Stomach (tissue), 8 donors: ENCODE measurements at regions not wholly inside any gene's neighbourhood (a gene's known extent, or its start where the extent isn't known, plus 50 kb on each side); places are given as distances from the start of the nearest gene placed in this dataset.
"Not testable (repeated sequence)": the region's sequence is repeated elsewhere in the genome, so short reads cannot be mapped to it uniquely, and the experiment has no call there.

Experiments
- DNase-seq, 2 donors: peaks; one replicate each; pipeline versions ENCODE4 v3.0.0 to v3.0.0-alpha.2; 2013 to 2019
- H3K27ac ChIP-seq, 5 donors: fragments of 200-600 bp in 4 of 5; sonication (generic) in 4 of 5; one replicate each; pipeline ENCODE4 v1.5.1; 2013 to 2019; ENCODE audit warnings: mild to moderate bottlenecking in 1 of 5, moderate library complexity in 1 of 5
- H3K27me3 ChIP-seq, 3 donors: fragments of 200-600 bp; sonication (generic); one replicate each; pipeline ENCODE4 v1.5.1; 2017 to 2019; ENCODE audit warnings: mixed run types in 1 of 3
- H3K36me3 ChIP-seq, 4 donors: fragments of 200-600 bp; sonication (generic); 1 replicate in 3 of 4; 2 replicates in 1 of 4; pipeline ENCODE4 v1.5.1; 2016 to 2019
- H3K4me1 ChIP-seq, 4 donors: fragments of 200-600 bp; sonication (generic); one replicate each; pipeline ENCODE4 v1.5.1; 2016 to 2019
- H3K4me3 ChIP-seq, 4 donors: fragments of 200-600 bp; sonication (generic) in 3 of 4; one replicate each; pipeline ENCODE4 v1.5.1; 2016 to 2019; ENCODE audit warnings: mild to moderate bottlenecking in 1 of 4
- H3K9me3 ChIP-seq, 4 donors: fragments of 200-600 bp; sonication (generic); one replicate each; pipeline ENCODE4 v1.5.1; 2016 to 2019
- EP300 ChIP-seq: sonication (generic); formaldehyde crosslinking; IDR thresholded peaks from one replicate; pipeline ENCODE4 v1.6.1; 2017; ENCODE audit warnings: antibody characterized with exemption
- POLR2A ChIP-seq, 4 donors: fragments of 450-650 bp; IDR thresholded peaks; one replicate each; pipeline ENCODE4 v1.6.1; 2016; ENCODE audit warnings: antibody characterized with exemption in 4 of 4, control low read depth in 2 of 4, mild to moderate bottlenecking in 1 of 4, moderate library complexity in 1 of 4
- POLR2AphosphoS5 ChIP-seq, 3 donors: sonication (generic); formaldehyde crosslinking; IDR thresholded peaks; one replicate each; pipeline ENCODE4 v1.6.1; 2016; ENCODE audit warnings: antibody characterized with exemption in 3 of 3
- WGBS, 5 donors: extraction: QIAGEN DNeasy Blood & Tissue Kit in 3 of 5; methylation state at CpG; one replicate each; pipeline versions ENCODE4 v1.1.5 to v1.1.7; 2013 to 2018; 5-methylcytosine and 5-hydroxymethylcytosine counted together
- intact Hi-C: fragments of 100-400 bp; cut with DNase I; formaldehyde crosslinking; loops from one replicate; pipeline ENCODE4 v1.15.1; 2023; ENCODE audit warnings: low total_unique reads
- TF ChIP-seq, protein P1 (sequence below), 7 experiments: fragments of 450-650 bp in 4 of 7; fragments of 200-600 bp in 3 of 7; sonication (generic) in 3 of 7; IDR thresholded peaks; one replicate each; pipeline ENCODE4 v1.5.1; 2016 to 2019; ENCODE audit warnings: antibody characterized with exemption in 7 of 7, control low read depth in 2 of 7, mild to moderate bottlenecking in 1 of 7
- donor health status: healthy with polysubstance abuse.
- donor health status: Bipolar disorder and iron deficiency.
- donor health status: healthy.

DNA sequence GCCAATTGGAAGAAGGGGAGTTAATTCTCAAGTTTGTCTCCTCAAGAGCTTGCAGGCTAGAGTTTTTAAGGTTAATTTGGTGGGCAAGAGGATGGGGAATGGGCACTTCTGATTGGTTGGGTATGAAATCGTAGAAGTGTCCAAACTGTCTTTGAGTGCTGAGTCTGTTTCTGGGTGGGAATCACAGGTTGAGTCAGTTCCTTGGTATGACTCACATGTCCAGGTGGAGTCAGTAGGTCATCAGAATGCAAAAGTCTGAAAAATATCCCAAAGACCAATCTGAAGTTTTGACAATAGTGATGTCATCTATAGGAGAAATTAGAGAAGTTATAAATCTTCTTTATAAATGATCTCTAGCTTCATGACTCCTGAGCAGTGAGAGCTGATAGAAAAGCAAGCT is 1252.2 kb downstream of the REEP3 start:
- 77 to 97% (median 94%) methylated on average over 1 of the region's 1 CpG for WGBS, 5 donors
- Histone ChIP-seq H3K27ac (no peak overlapping the region), H3K27me3 (no peaks in the 10 kb centered on the region), H3K9me3 (no peaks in the 10 kb centered on the region), H3K36me3 (no peaks in the 10 kb centered on the region), H3K4me3 (no peak overlapping the region), H3K4me1 (no peaks in the 10 kb centered on the region)
- intact Hi-C loops = no loop called here
- no peak for DNase-seq
- TF ChIP-seq POLR2AphosphoS5 (IDR thresholded peaks at IDR 0.05) (no peak), EP300 (no peak), POLR2A (IDR thresholded peaks at IDR 0.05) (no peak)
- TF ChIP-seq, protein P1, sequence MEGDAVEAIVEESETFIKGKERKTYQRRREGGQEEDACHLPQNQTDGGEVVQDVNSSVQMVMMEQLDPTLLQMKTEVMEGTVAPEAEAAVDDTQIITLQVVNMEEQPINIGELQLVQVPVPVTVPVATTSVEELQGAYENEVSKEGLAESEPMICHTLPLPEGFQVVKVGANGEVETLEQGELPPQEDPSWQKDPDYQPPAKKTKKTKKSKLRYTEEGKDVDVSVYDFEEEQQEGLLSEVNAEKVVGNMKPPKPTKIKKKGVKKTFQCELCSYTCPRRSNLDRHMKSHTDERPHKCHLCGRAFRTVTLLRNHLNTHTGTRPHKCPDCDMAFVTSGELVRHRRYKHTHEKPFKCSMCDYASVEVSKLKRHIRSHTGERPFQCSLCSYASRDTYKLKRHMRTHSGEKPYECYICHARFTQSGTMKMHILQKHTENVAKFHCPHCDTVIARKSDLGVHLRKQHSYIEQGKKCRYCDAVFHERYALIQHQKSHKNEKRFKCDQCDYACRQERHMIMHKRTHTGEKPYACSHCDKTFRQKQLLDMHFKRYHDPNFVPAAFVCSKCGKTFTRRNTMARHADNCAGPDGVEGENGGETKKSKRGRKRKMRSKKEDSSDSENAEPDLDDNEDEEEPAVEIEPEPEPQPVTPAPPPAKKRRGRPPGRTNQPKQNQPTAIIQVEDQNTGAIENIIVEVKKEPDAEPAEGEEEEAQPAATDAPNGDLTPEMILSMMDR (IDR thresholded peaks at IDR 0.05) = no peak

DNA sequence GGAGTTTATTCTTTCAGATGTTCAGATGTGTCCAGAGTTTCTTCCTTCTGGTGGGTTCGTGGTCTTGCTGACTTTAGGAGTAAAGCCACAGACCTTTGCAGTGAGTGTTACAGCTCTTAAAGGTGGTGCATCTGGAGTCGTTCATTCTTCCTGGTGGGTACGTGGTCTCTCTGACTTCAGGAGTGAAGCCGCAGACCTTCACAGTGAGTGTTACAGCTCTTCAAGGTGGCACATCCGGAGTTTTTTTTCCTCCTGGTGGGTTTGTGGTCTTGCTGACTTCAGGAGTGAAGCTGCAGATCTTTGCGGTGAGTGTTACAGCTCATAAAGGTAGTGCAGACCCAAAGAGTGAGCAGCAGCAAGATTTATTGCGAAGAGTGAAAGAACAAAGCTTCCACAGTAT is 1263.2 kb downstream of the REEP3 start:
- WGBS, 5 donors = 83 to 92% (median 88%) methylated on average over 7 of the region's 7 CpGs
- DNase-seq, H3K27ac ChIP-seq, H3K36me3 ChIP-seq, H3K4me3 ChIP-seq, intact Hi-C loops, H3K27me3 ChIP-seq, H3K4me1 ChIP-seq: not testable (repeated sequence)
- H3K9me3 ChIP-seq = peaks cover 4 to 15% (median 8%) of the 10 kb centered on the region in 4 donors

DNA sequence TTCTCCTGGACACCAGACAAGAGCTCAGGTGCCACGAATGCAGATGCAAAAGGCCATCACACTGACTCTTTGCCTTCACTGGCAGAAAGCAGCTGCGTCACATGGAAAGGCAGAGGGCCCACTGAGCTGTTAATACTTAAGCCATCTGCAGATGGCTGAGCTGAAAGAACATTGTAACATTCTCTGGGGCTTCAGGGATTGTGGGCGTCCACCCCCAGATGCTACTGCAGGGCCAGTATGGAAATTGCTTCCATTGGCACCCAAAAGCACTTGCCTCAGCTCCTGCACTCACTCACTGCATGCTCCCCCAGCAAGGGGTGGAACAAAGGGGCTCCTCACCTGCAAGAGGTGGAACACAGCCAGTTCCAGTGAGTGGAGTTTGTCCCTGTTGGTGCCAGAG is 1264.6 kb downstream of the REEP3 start:
- Histone ChIP-seq H3K36me3 (no peaks in the 10 kb centered on the region), H3K9me3 (peaks cover 4 to 15% (median 8%) of the 10 kb centered on the region in 4 donors), H3K27ac (no peak overlapping the region), H3K4me1 (no peaks in the 10 kb centered on the region), H3K4me3 (no peak overlapping the region), H3K27me3 (no peaks in the 10 kb centered on the region)
- DNase-seq = no peak
- intact Hi-C loops = no loop called here
- TF ChIP-seq EP300 (no peak), POLR2AphosphoS5 (IDR thresholded peaks at IDR 0.05) (no peak), POLR2A (IDR thresholded peaks at IDR 0.05) (no peak)
- TF ChIP-seq, protein P1 (IDR thresholded peaks at IDR 0.05) = no peak
- WGBS, 5 donors = 79 to 91% (median 82%) methylated on average over 3 of the region's 3 CpGs

DNA sequence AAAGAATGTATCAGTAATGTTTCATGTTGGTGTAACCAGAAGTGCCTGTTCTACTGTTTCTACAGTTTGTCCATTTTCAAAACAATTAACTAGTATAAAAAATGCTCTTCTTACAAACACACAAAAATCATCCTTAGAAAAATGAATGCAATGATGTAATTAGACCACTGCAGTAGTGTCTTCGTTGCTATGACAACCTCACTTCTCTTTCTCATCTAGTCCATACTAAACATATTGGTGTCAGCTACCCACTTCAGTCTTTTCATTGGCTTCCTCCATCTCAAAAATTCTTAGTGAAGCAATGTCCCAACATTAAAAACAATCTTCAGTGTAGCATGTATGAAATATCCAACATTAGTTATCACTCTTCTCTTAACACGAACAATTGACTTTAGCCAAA is 1265.8 kb downstream of the REEP3 start:
- TF ChIP-seq POLR2AphosphoS5 (IDR thresholded peaks at IDR 0.05) = no peak
- no peak for TF ChIP-seq POLR2A (IDR thresholded peaks at IDR 0.05)
- TF ChIP-seq EP300 = no peak
- TF ChIP-seq, protein P1 (IDR thresholded peaks at IDR 0.05) = no peak
- WGBS, 5 donors = 78 to 84% (median 80%) methylated on average over 2 of the region's 2 CpGs
- H3K36me3 ChIP-seq = no peaks in the 10 kb centered on the region
- peaks cover 4 to 15% (median 8%) of the 10 kb centered on the region in 4 donors for H3K9me3 ChIP-seq
- H3K4me3 ChIP-seq = no peak overlapping the region
- no peaks in the 10 kb centered on the region for H3K27me3 ChIP-seq
- intact Hi-C loops = no loop called here
- no peaks in the 10 kb centered on the region for H3K4me1 ChIP-seq
- H3K27ac ChIP-seq = no peak overlapping the region
- no peak for DNase-seq

DNA sequence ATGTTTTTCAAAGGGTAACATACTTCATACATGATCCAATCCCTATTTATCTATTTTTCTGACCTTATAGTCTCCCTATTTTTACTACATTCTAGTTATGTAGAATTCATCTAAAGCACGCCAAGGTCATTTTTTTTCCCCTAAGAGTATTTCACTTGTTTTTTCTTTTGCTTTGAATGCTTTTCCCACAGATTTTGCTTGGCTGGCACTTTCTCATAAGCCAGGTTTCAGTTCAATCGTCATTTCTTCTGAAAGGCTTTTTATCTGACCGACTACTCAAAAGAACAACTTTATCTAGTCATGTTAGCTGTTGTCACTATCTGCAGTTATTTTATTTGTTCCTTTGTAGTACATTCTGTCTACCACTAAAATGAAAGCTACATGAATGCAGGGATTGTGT is 1274.6 kb downstream of the REEP3 start:
- Histone ChIP-seq H3K27ac (no peak overlapping the region), H3K27me3 (no peaks in the 10 kb centered on the region), H3K9me3 (no peaks in the 10 kb centered on the region), H3K4me1 (no peaks in the 10 kb centered on the region), H3K4me3 (no peak overlapping the region), H3K36me3 (no peaks in the 10 kb centered on the region)
- DNase-seq = no peak
- intact Hi-C loops = no loop called here
- WGBS, 5 donors = 60 to 75% (median 66%) methylated on average over 3 of the region's 3 CpGs
- no peak for TF ChIP-seq POLR2AphosphoS5 (IDR thresholded peaks at IDR 0.05)
- TF ChIP-seq, protein P1 (IDR thresholded peaks at IDR 0.05) = no peak
- no peak for TF ChIP-seq POLR2A (IDR thresholded peaks at IDR 0.05)
- TF ChIP-seq EP300 = no peak
